AG10803 (cell line): ENCODE measurements at regions not wholly inside any gene's neighbourhood (a gene's known extent, or its start where the extent isn't known, plus 50 kb on each side); places are given as distances from the start of the nearest gene placed in this dataset.

Experiments used
- DNase-seq: peaks from one replicate; pipeline ENCODE4 v3.0.0; 2010; ENCODE audit warnings: low read depth
- H3K4me3 ChIP-seq: 2 replicates; pipeline ENCODE4 v1.5.1; 2011; ENCODE audit warnings: mild to moderate bottlenecking, low read length, control low read depth
- CTCF ChIP-seq: conservative IDR thresholded peaks from 2 replicates; pipeline ENCODE4 v1.5.1; 2011; ENCODE audit warnings: mild to moderate bottlenecking, low read length, control low read depth, inconsistent platforms

DNA sequence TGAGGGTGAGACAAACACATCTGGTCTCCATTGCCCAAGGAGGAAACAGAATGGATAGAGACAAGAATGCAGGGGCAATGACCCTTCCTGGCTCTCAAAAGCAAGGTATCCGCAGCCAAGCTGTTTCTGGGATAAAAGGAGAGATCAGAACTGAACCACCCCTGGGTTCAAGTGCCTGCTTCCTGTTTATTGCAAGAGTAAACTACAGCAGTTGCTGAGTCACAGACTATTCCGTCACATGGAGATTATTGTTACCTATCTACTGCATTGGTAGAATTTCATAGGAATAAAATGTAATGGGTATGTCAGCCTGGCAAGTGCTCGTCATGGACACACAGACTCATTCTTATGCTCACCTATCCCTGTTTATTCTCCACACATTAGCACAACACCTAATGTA, 821.6 kb downstream of the GRID1 start:
- no peak overlapping the region for H3K4me3 ChIP-seq
- DNase-seq, result no peak
- TF ChIP-seq CTCF, result no peak

GRCh38 chr10:85545874-85546273, 820.7 kb downstream of the GRID1 start:
- DNase-seq, result no peak
- H3K4me3 ChIP-seq, result no peak overlapping the region

DNA sequence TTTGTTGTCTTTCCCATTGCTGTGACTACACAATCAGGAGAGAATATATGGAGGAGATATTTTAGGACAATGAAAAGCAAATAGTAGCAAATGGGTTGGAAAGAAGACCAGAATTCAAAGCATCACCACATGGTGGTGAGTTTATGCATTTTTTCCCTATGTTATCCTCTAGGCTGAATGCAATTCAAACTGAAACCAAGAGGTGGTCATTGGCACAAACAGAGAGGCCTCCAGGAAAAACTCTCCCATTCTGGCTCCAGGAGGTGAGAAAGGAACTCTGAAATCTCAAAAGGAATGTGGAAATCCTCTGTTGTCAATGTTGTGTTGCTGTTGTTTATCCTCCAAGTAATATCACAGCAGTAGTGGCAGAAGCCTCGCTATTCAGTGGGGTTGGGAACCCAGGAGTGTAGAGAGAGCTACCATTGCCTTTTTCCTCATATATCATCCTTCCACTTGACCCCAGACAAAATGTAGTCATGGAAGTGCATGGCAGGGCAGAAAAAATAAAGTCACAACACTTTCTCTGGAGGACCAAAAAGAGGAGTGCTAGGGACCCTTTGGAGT, 819.1 kb downstream of the GRID1 start:
- no peak for DNase-seq
- TF ChIP-seq CTCF, result no peak
- no peak overlapping the region for H3K4me3 ChIP-seq

More at GRCh38 chr10:85545874-85546273, 820.7 kb downstream of the GRID1 start:
- no peak for TF ChIP-seq CTCF

DNA sequence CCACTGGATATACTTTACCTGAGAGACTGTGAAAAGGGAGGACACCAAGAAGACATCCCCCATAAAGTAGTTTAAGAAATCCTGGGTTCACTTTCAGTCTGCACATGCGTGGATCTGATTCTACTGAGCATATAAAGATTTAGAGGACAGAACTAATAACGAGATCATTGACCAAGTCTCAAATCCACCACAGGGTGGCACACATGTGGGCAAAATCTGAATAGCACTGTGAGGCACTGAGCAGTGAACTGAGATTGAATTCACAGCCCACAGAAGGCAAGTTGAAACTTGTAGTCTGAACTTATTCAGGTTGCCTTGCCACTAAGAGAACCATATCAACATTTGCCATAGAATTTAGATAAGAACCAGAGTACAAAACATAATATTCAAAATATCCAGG, 818.6 kb downstream of the GRID1 start:
- peak; percentile 54 for TF ChIP-seq CTCF
- no peak overlapping the region for H3K4me3 ChIP-seq
- peak; percentile 28 for DNase-seq
